Occipital lobe (tissue), 1 donor: ENCODE measurements at regions not wholly inside any gene's neighbourhood (a gene's known extent, or its start where the extent isn't known, plus 50 kb on each side); places are given as distances from the start of the nearest gene placed in this dataset.
"Not testable (repeated sequence)": the region's sequence is repeated elsewhere in the genome, so short reads cannot be mapped to it uniquely, and the experiment has no call there.

Source experiments
- DNase-seq: peaks from one replicate; lab custom pipeline; 2025; lab: John Stamatoyannopoulos, UW

GRCh38 chr2:136288249-136288648 lies 170.3 kb upstream of the CXCR4 start:
- DNase-seq: no peak

DNA sequence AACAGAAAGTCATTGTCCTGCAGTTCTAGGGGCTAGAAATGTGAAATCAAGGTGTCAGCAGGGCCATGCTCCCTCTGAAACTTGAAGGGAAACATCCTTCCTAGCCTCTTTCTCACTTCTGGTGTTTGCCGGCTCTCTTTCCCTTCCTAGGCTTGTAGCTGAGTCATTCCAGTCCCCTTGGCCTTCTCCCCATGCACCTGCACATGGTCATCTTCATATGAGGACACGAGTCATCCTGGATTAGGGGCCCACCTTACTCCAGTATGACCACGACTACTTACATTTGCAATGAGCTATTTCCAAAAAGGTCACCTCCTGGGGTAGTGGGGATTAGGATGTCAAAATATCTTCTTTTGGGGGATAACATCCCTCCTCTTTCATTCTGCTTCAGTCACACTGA lies 168.5 kb upstream of the CXCR4 start:
- no peak for DNase-seq

- DNase-seq: no peak
Observed at GRCh38 chr2:136284226-136285119, 166.5 kb upstream of the CXCR4 start.

DNA sequence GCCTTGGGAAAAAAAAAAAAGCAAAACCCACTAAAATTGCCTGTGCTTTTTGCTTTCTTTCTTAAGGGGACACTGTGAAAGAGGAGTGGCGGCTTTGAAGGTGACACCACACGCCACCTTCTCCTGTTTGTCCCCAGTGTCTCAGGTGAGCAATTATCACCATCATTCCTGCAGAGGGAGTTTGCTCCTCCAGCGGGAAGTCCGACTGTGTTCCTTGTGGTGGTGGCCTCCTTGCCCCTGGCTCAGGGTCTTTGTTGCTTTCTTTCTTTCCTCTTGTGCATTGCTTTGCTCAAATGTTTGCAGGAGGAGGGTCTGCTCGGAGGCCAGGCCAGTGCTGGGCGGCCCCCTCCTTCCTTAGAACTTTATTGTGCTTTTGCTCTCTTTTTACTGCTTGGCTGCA lies 164.3 kb upstream of the CXCR4 start:
- DNase-seq: no peak

- no peak for DNase-seq
Observed at GRCh38 chr2:136281281-136282114, 163.5 kb upstream of the CXCR4 start.

DNA sequence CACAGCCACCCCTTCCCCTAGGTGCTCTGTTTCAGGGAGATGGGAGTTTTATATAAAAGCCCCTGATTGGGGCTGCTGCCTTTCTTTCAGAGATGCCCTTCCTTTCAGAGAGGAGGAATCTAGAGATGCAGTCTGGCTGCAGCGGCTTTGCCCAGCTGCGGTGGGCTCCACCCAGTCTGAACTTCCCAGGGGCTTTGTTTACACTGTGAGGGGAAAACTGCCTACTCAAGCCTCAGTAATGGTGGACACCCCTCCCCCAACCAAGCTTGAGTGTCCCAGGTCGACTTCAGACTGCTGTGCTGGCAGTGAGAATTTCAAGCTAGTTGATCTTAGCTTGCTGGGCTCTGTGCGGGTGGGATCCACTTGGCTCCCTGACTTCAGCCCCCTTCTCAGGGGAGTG lies 148.4 kb upstream of the CXCR4 start:
- not testable (repeated sequence) for DNase-seq

DNA sequence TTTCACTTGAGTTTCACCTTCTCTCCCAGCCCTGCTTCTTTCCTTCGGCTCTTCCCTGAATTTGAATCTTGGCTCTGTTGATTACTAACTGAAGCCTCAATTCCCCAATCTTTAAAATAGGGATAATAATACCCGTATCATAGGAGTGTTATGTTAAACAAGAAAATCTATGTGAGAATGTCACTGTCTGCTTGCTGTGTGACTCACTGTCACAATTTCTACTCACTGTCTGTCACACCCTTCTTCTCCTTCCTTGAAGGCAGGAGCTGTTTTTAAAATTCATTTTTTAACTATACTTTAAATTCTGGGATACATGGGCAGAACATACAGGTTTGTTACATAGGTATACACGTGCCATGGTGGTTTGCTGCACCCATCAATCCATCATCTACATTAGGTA lies 141.6 kb upstream of the CXCR4 start:
- DNase-seq: no peak

- DNase-seq: no peak
Observed at GRCh38 chr2:136257893-136258292, 139.9 kb upstream of the CXCR4 start.

DNA sequence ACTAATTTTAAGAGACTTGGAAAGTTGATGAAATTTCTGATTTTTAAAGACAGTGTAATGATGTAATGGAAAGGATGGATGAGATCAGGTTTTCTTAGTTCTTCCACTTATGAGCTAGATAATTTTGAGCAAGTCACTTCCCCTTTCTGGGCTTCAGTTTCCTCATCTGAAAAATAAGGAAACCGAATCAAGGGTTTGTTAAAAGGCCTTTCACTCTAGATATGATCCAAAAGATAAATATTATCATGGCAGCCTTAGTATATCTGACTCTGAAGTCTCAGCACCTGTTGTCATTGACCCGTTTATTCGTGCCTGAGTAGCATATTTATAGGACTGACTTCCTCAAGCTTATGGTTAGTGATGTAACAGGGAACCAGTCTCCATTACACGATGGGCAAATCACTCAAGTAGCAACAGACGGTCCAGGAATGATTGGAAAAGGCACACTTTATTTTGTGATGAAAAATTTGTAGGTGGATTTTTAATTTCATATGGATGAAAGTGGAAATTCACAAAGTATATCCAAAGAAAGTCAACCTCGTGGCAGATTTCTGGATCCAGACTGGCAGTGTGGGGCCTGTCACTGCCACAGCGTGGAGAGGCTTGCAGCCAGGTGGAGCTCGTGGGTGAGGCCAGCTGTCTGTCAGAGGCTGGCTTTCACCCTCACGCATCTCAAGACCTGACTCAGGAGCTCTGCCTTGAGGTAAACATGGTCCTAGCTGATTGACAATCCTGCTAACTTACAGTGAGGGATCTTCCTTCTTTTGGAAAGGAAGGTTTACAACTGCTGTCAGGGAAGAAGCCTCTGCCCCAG lies 137.9 kb upstream of the CXCR4 start:
- DNase-seq: no peak

DNA sequence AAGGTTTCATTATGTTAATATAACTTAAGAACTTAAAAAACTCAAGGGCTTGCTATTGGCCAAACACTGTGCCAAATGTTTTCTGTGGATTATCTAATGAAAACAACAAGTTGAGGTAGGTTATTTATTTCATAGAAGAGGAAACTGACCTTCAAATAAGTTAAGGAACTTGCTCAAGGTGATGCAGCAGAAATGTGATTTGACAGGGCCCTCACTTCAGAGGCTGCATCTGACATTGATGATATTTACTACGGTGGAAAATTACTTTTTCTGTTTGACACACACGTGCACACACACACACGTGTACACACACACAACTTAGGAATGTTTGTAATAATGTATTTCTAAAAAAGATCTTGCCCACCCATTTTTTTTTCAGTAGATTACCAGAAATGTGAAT lies 137.2 kb upstream of the CXCR4 start:
- no peak for DNase-seq

- DNase-seq: no peak
Observed at GRCh38 chr2:136254681-136255080, 136.7 kb upstream of the CXCR4 start.

- DNase-seq: no peak
Observed at GRCh38 chr2:136253288-136254004, 135.5 kb upstream of the CXCR4 start.

- DNase-seq: no peak
Observed at GRCh38 chr2:136251885-136252585, 134.1 kb upstream of the CXCR4 start.

- DNase-seq: no peak
Observed at GRCh38 chr2:136251197-136251884, 133.4 kb upstream of the CXCR4 start.

- no peak for DNase-seq
Observed at GRCh38 chr2:136250131-136250530, 132.2 kb upstream of the CXCR4 start.

- DNase-seq: no peak
Observed at GRCh38 chr2:136248907-136249306, 131.0 kb upstream of the CXCR4 start.

DNA sequence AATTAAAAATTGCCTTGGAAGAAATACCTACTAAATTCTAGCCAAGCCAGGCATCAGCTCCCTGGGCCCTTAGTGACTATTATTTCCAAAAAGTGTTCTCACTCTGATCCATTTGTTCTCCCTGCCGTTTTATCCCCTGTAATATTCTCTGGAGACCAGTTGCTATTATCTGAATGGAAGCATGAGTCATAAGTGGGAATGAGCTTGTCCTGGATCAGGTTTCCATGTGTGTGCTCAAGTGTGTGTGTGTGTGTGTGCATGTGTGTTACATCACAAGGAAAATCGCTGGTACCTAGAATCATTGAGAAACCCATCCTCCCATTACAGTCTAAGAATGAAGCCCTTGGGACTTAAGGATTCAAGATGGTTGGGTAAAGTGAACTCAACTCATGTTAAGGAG lies 130.3 kb upstream of the CXCR4 start:
- DNase-seq: no peak

DNA sequence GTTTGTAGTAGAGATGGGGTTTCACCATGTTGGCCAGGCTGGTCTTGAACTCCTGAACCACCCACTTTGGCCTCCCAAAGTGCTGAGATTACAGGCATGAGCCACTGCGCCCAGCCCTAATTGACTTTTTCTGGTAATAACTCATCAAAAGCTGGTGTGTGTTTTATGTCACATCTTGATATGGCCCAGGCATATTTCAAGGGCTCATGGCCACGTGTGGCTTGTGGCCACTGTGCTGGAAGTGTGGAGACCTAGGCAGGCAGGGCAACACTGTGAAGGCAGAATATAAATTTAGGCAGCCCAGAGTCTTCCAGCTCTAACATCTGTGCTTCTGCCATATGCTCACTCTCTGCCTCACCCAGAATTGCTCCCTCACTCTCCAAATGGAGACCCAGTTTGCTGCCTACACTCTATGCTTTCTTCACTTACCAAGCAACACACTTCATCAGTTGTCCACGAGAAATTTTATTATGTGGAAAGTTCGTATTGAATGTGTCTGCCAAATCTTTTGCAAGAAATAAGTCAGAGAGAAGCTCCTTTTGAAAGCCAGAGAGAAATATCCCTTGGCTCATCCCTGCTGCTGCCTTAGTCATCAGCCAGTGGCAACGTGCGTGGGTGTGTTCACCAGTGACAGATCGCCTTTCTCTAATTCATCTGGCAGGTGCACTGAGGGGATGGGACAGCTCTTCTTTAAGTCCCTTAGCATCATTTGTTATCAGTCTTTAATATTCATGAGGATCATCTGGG lies 129.4 kb upstream of the CXCR4 start:
- peak; percentile 56 for DNase-seq

- no peak for DNase-seq
Observed at GRCh38 chr2:136246086-136246669, 128.2 kb upstream of the CXCR4 start.
